ENCODE measurements at regions not wholly inside any gene's neighbourhood (a gene's known extent, or its start where the extent isn't known, plus 50 kb on each side); places are given as distances from the start of the nearest gene placed in this dataset.

GRCh38 chrX:102995316-102995715, 58.2 kb downstream of the RAB40AL start:
- ATAC-seq = no peak
- in situ Hi-C loops (cut with MboI) = no loop called here
- 0 out of 5 replicates have a peak, but pooled peaks cover 0 to 5% of the 10 kb centered on the region in 2 experiments for H3K27me3 ChIP-seq (ENCODE audit: control insufficient read depth in 2 of 2, insufficient read depth in 2 of 2, low read length in 2 of 2)
- H3K9me1 ChIP-seq (ENCODE audit: control insufficient read depth, insufficient read depth, low read length) = no peaks in the 10 kb centered on the region
- no peaks in the 10 kb centered on the region for H3K4me1 ChIP-seq (replicated peaks in 1 of 2; ENCODE audit: control insufficient read depth in 2 of 2, insufficient read depth in 2 of 2, low read length in 2 of 2)
- BruUV-seq (replicated peaks) = no TSS peak
- DNase-seq (ENCODE audit: extremely low read depth in 1 of 4, low spot score in 3 of 4) = no peak
- H3K9ac ChIP-seq (ENCODE audit: insufficient read depth in 1 of 2, low read depth in 2 of 2, low read length in 2 of 2) = no peak overlapping the region
- ChIA-PET CTCF (ENCODE audit: low intra/inter-chr PET ratio) (no interaction called here), POLR2A (no interaction called here)
- intact Hi-C loops (cut with micrococcal nuclease) = no loop called here
- no peak overlapping the region for H3K4me2 ChIP-seq (ENCODE audit: insufficient read depth, low read length)
- no peak overlapping the region for H3K27ac ChIP-seq (ENCODE audit: extremely low read depth, low read depth, low read length)
- H4K20me1 ChIP-seq (replicated peaks; ENCODE audit: control insufficient read depth, insufficient read depth, low read length) = no peaks in the 10 kb centered on the region
- H3K36me3 ChIP-seq (ENCODE audit: control insufficient read depth, insufficient read depth, low read length) = no peaks in the 10 kb centered on the region
- no peak overlapping the region for H2AFZ ChIP-seq (ENCODE audit: low read depth, low read length)
- no peak overlapping the region for H3K4me3 ChIP-seq
- no peak for FAIRE-seq
- no peaks in the 10 kb centered on the region for H3K79me2 ChIP-seq (ENCODE audit: control insufficient read depth, insufficient read depth, low read length)
- H3K9me3 ChIP-seq (replicated peaks; ENCODE audit: control insufficient read depth, insufficient read depth, low read depth, low read length) = no peaks in the 10 kb centered on the region
- WGBS (ENCODE audit: insufficient coverage, low coverage, missing lambda C conversion rate) = 0% methylated on average over 1 of the region's 1 CpG
- TF ChIP-seq ZNF512 (tag; IDR thresholded peaks at IDR 0.05) (no peak), TOE1 (IDR thresholded peaks at IDR 0.05; ENCODE audit: borderline replicate concordance) (no peak), TOE1 (CRISPR knock-in tag; IDR thresholded peaks at IDR 0.05; ENCODE audit: borderline replicate concordance, low read depth) (no peak), ZNF318 (IDR thresholded peaks at IDR 0.05; ENCODE audit: borderline replicate concordance in 1 of 2, low read depth in 1 of 2) (no peak), CC2D1A (IDR thresholded peaks at IDR 0.05) (no peak), YBX1 (IDR thresholded peaks at IDR 0.05) (no peak), ZNF551 (CRISPR knock-in tag; IDR thresholded peaks at IDR 0.05) (no peak), ZNF41 (CRISPR knock-in tag; conservative IDR thresholded peaks at IDR 0.05) (no peak), CSDE1 (IDR thresholded peaks at IDR 0.05) (no peak), GABPB1 (CRISPR knock-in tag; IDR thresholded peaks at IDR 0.05) (no peak), MBD1 (CRISPR knock-in tag; IDR thresholded peaks at IDR 0.05) (no peak)
